Keratinocyte (primary cell): ENCODE measurements at regions not wholly inside any gene's neighbourhood (a gene's known extent, or its start where the extent isn't known, plus 50 kb on each side); places are given as distances from the start of the nearest gene placed in this dataset.

Experiments used
- DNase-seq: peaks from one replicate; pipeline ENCODE4 v3.0.0-alpha.2; 2011; ENCODE audit warnings: low read depth, missing footprints, low spot score
- FAIRE-seq: peaks from 2 replicates; lab custom pipeline; 2011; peaks lifted over from hg19 to GRCh38; lab: Jason Lieb, UNC
- H2AFZ ChIP-seq: 2 replicates; pipeline ENCODE4 v1.6.0; 2012; ENCODE audit warnings: low read length, control low read depth, inconsistent platforms; ENCODE audit not compliant: control insufficient read depth
- H3K27ac ChIP-seq: 2 replicates; pipeline ENCODE4 v1.5.1; 2011; ENCODE audit warnings: low read length; ENCODE audit not compliant: control insufficient read depth, insufficient read depth
- H3K27me3 ChIP-seq: 3 replicates; pipeline ENCODE4 v1.6.0; 2011; ENCODE audit warnings: low read length; ENCODE audit not compliant: control insufficient read depth, insufficient read depth; ENCODE audit errors: extremely low read depth
- H3K36me3 ChIP-seq, 2 experiments: 2 replicates in 1 of 2; 3 replicates in 1 of 2; pipeline ENCODE4 v1.5.1; 2011; ENCODE audit warnings: low read length in 2 of 2, mild to moderate bottlenecking in 1 of 2; ENCODE audit not compliant: control insufficient read depth in 2 of 2, insufficient read depth in 2 of 2; ENCODE audit errors: extremely low read depth in 1 of 2
- H3K4me1 ChIP-seq: 3 replicates; pipeline ENCODE4 v1.5.1; 2011; ENCODE audit warnings: low read length; ENCODE audit not compliant: control insufficient read depth, insufficient read depth; ENCODE audit errors: extremely low read depth
- H3K4me2 ChIP-seq: 3 replicates; pipeline ENCODE4 v1.6.0; 2011; ENCODE audit warnings: low read depth, low read length; ENCODE audit not compliant: control insufficient read depth, insufficient read depth; ENCODE audit errors: extremely low read depth
- H3K4me3 ChIP-seq, 3 experiments: fragments of 200-600 bp in 1 of 3; sonication (generic) in 1 of 3; 2 replicates in 2 of 3; 3 replicates in 1 of 3; pipeline ENCODE4 v1.5.1; 2011 to 2016; ENCODE audit warnings: low read length in 3 of 3, mild to moderate bottlenecking in 3 of 3, control low read depth in 2 of 3, inconsistent platforms in 1 of 3, low read depth in 1 of 3, mixed read lengths in 1 of 3, mixed run types in 1 of 3, moderate library complexity in 1 of 3; ENCODE audit not compliant: control insufficient read depth in 2 of 3, insufficient read depth in 2 of 3; ENCODE audit errors: extremely low read depth in 1 of 3
- H3K79me2 ChIP-seq: 2 replicates; pipeline ENCODE4 v1.6.0; 2012; ENCODE audit warnings: low read length; ENCODE audit not compliant: control insufficient read depth, insufficient read depth
- H3K9ac ChIP-seq: 3 replicates; pipeline ENCODE4 v1.6.0; 2011; ENCODE audit warnings: low read length; ENCODE audit not compliant: control insufficient read depth, insufficient read depth; ENCODE audit errors: extremely low read depth
- H3K9me1 ChIP-seq: 3 replicates; pipeline ENCODE4 v1.6.0; 2011; ENCODE audit warnings: low read length; ENCODE audit not compliant: control insufficient read depth, insufficient read depth; ENCODE audit errors: extremely low read depth
- H3K9me3 ChIP-seq: 2 replicates; pipeline ENCODE4 v1.5.1; 2012; ENCODE audit warnings: low read depth, low read length; ENCODE audit not compliant: control insufficient read depth
- H4K20me1 ChIP-seq: 3 replicates; pipeline ENCODE4 v1.6.0; 2011; ENCODE audit warnings: low read length; ENCODE audit not compliant: control insufficient read depth, insufficient read depth; ENCODE audit errors: extremely low read depth
- EZH2 ChIP-seq: IDR thresholded peaks from one replicate; pipeline ENCODE4 v1.6.1; 2012; ENCODE audit warnings: inconsistent platforms, mild to moderate bottlenecking, low read length, moderate library complexity
- dilution Hi-C: fragments of 300-500 bp; cut with MboI; formaldehyde crosslinking; loops from one replicate; pipeline ENCODE4 v1.7.0; 2020; ENCODE audit warnings: low sequenced_read_pairs; ENCODE audit not compliant: extremely low pct_ligation_motif_present
- TF ChIP-seq, protein P1 (sequence below), 3 experiments: IDR thresholded peaks in 1 of 3; conservative IDR thresholded peaks in 1 of 3; optimal IDR thresholded peaks in 1 of 3; 2 replicates in 2 of 3; 3 replicates in 1 of 3; pipeline versions ENCODE3 to v1.5.1; 2011; ENCODE audit warnings: low read length in 3 of 3, mild to moderate bottlenecking in 3 of 3, moderate library complexity in 2 of 3, control low read depth in 1 of 3, inconsistent platforms in 1 of 3; ENCODE audit not compliant: insufficient read depth in 2 of 3; ENCODE audit errors: extremely low read depth in 1 of 3

DNA sequence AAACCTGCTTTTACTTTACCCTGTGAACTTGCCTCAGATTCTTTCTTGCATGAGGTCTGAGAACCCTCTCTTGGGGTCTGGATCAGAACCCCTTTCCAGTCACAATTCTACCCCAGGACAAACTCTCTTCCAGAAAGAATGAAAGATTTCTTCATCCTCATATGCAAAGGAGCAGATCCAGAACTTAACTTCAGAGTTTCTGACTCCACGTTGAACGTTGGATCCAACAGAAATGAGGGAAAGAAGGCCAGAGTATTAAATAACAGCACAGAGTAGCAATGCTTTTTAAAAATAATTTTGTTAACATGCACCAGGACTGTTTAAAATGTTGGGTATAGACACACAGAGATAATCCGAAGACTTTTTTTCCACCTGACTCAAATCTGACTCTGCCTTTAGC is 632.9 kb upstream of the AUTS2 start:
- dilution Hi-C loops: no loop called here
- Histone ChIP-seq H3K36me3 (no peaks in the 10 kb centered on the region), H3K4me3 (no peak overlapping the region), H4K20me1 (no peaks in the 10 kb centered on the region), H3K4me1 (peaks cover 8% of the 10 kb centered on the region), H3K9me3 (no peaks in the 10 kb centered on the region), H3K27ac (no peak overlapping the region), H3K9me1 (no peaks in the 10 kb centered on the region), H3K9ac (no peak overlapping the region), H2AFZ (no peak overlapping the region), H3K4me2 (no peak overlapping the region), H3K79me2 (no peaks in the 10 kb centered on the region), H3K27me3 (no peaks in the 10 kb centered on the region)
- TF ChIP-seq, protein P1, sequence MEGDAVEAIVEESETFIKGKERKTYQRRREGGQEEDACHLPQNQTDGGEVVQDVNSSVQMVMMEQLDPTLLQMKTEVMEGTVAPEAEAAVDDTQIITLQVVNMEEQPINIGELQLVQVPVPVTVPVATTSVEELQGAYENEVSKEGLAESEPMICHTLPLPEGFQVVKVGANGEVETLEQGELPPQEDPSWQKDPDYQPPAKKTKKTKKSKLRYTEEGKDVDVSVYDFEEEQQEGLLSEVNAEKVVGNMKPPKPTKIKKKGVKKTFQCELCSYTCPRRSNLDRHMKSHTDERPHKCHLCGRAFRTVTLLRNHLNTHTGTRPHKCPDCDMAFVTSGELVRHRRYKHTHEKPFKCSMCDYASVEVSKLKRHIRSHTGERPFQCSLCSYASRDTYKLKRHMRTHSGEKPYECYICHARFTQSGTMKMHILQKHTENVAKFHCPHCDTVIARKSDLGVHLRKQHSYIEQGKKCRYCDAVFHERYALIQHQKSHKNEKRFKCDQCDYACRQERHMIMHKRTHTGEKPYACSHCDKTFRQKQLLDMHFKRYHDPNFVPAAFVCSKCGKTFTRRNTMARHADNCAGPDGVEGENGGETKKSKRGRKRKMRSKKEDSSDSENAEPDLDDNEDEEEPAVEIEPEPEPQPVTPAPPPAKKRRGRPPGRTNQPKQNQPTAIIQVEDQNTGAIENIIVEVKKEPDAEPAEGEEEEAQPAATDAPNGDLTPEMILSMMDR (optimal IDR thresholded peaks at IDR 0.05 in 1 of 3, IDR thresholded peaks at IDR 0.05 in 1 of 3, conservative IDR thresholded peaks at IDR 0.05 in 1 of 3; ENCODE audit: extremely low read depth in 1 of 3, insufficient read depth in 2 of 3, low read length in 3 of 3): no peak
- no peak for TF ChIP-seq EZH2
- DNase-seq (no peak), FAIRE-seq (no peak)

DNA sequence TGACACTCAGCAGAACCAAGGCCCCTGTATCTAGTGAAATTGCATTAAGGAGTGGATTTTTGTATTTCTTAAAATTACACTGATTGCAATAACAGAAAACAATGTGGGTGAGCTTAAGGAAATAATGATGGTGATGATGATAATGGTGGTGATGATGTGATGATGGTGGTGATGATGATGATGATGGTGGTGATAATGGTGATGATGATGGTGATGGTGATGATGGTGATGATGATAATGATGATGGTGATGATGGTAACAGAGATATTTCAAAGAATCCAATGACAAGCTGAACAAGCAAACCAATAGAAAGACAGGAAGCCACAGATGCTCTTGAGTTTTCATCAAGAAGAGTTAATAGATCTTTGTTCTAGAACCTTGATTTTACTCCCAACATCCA is 630.7 kb upstream of the AUTS2 start:
- peaks cover 8% of the 10 kb centered on the region for H3K4me1 ChIP-seq
- dilution Hi-C loops: no loop called here
- no peak overlapping the region for H3K4me2 ChIP-seq
- no peaks in the 10 kb centered on the region for H3K79me2 ChIP-seq
- no peaks in the 10 kb centered on the region for H3K9me3 ChIP-seq
- no peaks in the 10 kb centered on the region for H3K9me1 ChIP-seq
- TF ChIP-seq, protein P1 (optimal IDR thresholded peaks at IDR 0.05 in 1 of 3, IDR thresholded peaks at IDR 0.05 in 1 of 3, conservative IDR thresholded peaks at IDR 0.05 in 1 of 3; ENCODE audit: extremely low read depth in 1 of 3, insufficient read depth in 2 of 3, low read length in 3 of 3): no peak
- TF ChIP-seq EZH2: no peak
- no peak overlapping the region for H2AFZ ChIP-seq
- FAIRE-seq: no peak
- H3K27me3 ChIP-seq: no peaks in the 10 kb centered on the region
- no peak overlapping the region for H3K4me3 ChIP-seq
- no peaks in the 10 kb centered on the region for H3K36me3 ChIP-seq
- no peaks in the 10 kb centered on the region for H4K20me1 ChIP-seq
- H3K9ac ChIP-seq: no peak overlapping the region
- DNase-seq: no peak
- H3K27ac ChIP-seq: no peak overlapping the region
